Panc1 (cell line): ENCODE measurements at regions not wholly inside any gene's neighbourhood (a gene's known extent, or its start where the extent isn't known, plus 50 kb on each side); places are given as distances from the start of the nearest gene placed in this dataset.

Experiments
- ATAC-seq: fragments of 200-7000 bp; cut with Tn5 transposase; 2 replicates; pipeline ENCODE4 v1.9.1; 2020; ENCODE audit warnings: mild to moderate bottlenecking, moderate library complexity
- BruUV-seq: library from RNA; stranded (reverse); fragments of 400-500 nt; replicated peaks from 2 replicates; lab custom pipeline; 2021; lab: Mats Ljungman, UMichigan
- CTCF ChIA-PET: fragments of 300-600 bp; sonication (Branson Sonifier 250); formaldehyde crosslinking; loops from one replicate; lab custom pipeline; 2022; ENCODE audit warnings: antibody characterized with exemption; lab: Charles Lee
- POLR2A ChIA-PET: fragments of 300-600 bp; sonication (Branson Sonifier 250); formaldehyde crosslinking; loops from one replicate; lab custom pipeline; 2022; ENCODE audit warnings: antibody characterized with exemption; lab: Charles Lee
- DNase-seq: peaks from one replicate; pipeline ENCODE4 v3.0.0-alpha.2; 2010; ENCODE audit warnings: low read depth, low spot score
- H3K27ac ChIP-seq: 2 replicates; pipeline ENCODE4 v1.5.1; 2011; ENCODE audit warnings: mild to moderate bottlenecking, low read length, inconsistent platforms
- H3K27me3 ChIP-seq: fragments of 200-500 bp; sonication (Bioruptor generic); 2 replicates; pipeline ENCODE4 v1.6.0; 2014; ENCODE audit warnings: low read length, inconsistent platforms; ENCODE audit not compliant: control insufficient read depth, insufficient read depth
- H3K36me3 ChIP-seq: fragments of 200-500 bp; sonication (Bioruptor generic); 2 replicates; pipeline ENCODE4 v1.5.1; 2014; ENCODE audit warnings: inconsistent platforms, mild to moderate bottlenecking, low read length, moderate library complexity; ENCODE audit not compliant: control insufficient read depth, insufficient read depth
- H3K4me1 ChIP-seq: 2 replicates; pipeline ENCODE4 v1.5.1; 2011; ENCODE audit warnings: inconsistent platforms, mild to moderate bottlenecking, low read length, moderate library complexity; ENCODE audit not compliant: control insufficient read depth, insufficient read depth
- H3K4me3 ChIP-seq, 2 experiments: 2 replicates each; pipeline ENCODE4 v1.5.1; 2011 to 2012; ENCODE audit warnings: low read depth in 2 of 2, low read length in 2 of 2, mild to moderate bottlenecking in 2 of 2, inconsistent platforms in 1 of 2, moderate library complexity in 1 of 2
- H3K9me3 ChIP-seq: fragments of 200-500 bp; sonication (Bioruptor generic); 2 replicates; pipeline ENCODE4 v1.5.1; 2014; ENCODE audit warnings: low read depth, mild to moderate bottlenecking, inconsistent platforms, low read length, moderate library complexity; ENCODE audit not compliant: control insufficient read depth, insufficient read depth
- CTCF ChIP-seq: fragments of 450-650 bp; IDR thresholded peaks from 2 replicates; pipeline ENCODE4 v1.5.1; 2017; ENCODE audit warnings: mild to moderate bottlenecking
- POLR2AphosphoS5 ChIP-seq: IDR thresholded peaks from 2 replicates; pipeline ENCODE4 v1.6.1; 2012; ENCODE audit warnings: mild to moderate bottlenecking, low read depth, low read length, moderate library complexity
- SIN3A ChIP-seq: IDR thresholded peaks from 2 replicates; pipeline ENCODE4 v1.6.1; 2012; ENCODE audit warnings: low read depth, mild to moderate bottlenecking, low read length, moderate library complexity, borderline replicate concordance; ENCODE audit not compliant: insufficient read depth
- TCF7L2 ChIP-seq: IDR thresholded peaks from 2 replicates; pipeline ENCODE4 v1.6.1; 2011; ENCODE audit warnings: mild to moderate bottlenecking, low read depth, low read length, inconsistent platforms
- in situ Hi-C: cut with HindIII; loops from 2 replicates; pipeline ENCODE4 v1.10.0; 2016; ENCODE audit warnings: low sequenced_read_pairs, low pct_unique_long_range_greater_than_20kb
- intact Hi-C: fragments of 100-400 bp; cut with micrococcal nuclease; formaldehyde crosslinking; loops from one replicate; pipeline ENCODE4 v1.10.0; 2022; ENCODE audit not compliant: unreplicated experiment
- TF ChIP-seq, protein P1 (sequence below), 2 experiments: IDR thresholded peaks; 2 replicates each; pipeline ENCODE4 v1.6.1; 2011 to 2012; ENCODE audit warnings: low read depth in 2 of 2, control low read depth in 1 of 2, low read length in 1 of 2, mild to moderate bottlenecking in 1 of 2, moderate library complexity in 1 of 2; ENCODE audit not compliant: insufficient read depth in 1 of 2

GRCh38 chr2:143974262-143974661 is 545.7 kb downstream of the ZEB2 start:
- no peak overlapping the region for H3K4me3 ChIP-seq
- H3K4me1 ChIP-seq: no peaks in the 10 kb centered on the region
- CTCF ChIA-PET: no interaction called here
- in situ Hi-C loops (no loop called here), intact Hi-C loops (no loop called here)
- no TSS peak for BruUV-seq
- POLR2A ChIA-PET: no interaction called here
- DNase-seq (no peak), ATAC-seq (no peak)
- H3K27me3 ChIP-seq: no peaks in the 10 kb centered on the region
- no peaks in the 10 kb centered on the region for H3K9me3 ChIP-seq
- no peaks in the 10 kb centered on the region for H3K36me3 ChIP-seq
- no peak overlapping the region for H3K27ac ChIP-seq
- TF ChIP-seq SIN3A (no peak), POLR2AphosphoS5 (no peak), TCF7L2 (no peak), CTCF (no peak)
- TF ChIP-seq, protein P1, sequence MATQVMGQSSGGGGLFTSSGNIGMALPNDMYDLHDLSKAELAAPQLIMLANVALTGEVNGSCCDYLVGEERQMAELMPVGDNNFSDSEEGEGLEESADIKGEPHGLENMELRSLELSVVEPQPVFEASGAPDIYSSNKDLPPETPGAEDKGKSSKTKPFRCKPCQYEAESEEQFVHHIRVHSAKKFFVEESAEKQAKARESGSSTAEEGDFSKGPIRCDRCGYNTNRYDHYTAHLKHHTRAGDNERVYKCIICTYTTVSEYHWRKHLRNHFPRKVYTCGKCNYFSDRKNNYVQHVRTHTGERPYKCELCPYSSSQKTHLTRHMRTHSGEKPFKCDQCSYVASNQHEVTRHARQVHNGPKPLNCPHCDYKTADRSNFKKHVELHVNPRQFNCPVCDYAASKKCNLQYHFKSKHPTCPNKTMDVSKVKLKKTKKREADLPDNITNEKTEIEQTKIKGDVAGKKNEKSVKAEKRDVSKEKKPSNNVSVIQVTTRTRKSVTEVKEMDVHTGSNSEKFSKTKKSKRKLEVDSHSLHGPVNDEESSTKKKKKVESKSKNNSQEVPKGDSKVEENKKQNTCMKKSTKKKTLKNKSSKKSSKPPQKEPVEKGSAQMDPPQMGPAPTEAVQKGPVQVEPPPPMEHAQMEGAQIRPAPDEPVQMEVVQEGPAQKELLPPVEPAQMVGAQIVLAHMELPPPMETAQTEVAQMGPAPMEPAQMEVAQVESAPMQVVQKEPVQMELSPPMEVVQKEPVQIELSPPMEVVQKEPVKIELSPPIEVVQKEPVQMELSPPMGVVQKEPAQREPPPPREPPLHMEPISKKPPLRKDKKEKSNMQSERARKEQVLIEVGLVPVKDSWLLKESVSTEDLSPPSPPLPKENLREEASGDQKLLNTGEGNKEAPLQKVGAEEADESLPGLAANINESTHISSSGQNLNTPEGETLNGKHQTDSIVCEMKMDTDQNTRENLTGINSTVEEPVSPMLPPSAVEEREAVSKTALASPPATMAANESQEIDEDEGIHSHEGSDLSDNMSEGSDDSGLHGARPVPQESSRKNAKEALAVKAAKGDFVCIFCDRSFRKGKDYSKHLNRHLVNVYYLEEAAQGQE (IDR thresholded peaks at IDR 0.05; ENCODE audit: insufficient read depth in 1 of 2, low read depth in 2 of 2, low read length in 1 of 2): no peak

DNA sequence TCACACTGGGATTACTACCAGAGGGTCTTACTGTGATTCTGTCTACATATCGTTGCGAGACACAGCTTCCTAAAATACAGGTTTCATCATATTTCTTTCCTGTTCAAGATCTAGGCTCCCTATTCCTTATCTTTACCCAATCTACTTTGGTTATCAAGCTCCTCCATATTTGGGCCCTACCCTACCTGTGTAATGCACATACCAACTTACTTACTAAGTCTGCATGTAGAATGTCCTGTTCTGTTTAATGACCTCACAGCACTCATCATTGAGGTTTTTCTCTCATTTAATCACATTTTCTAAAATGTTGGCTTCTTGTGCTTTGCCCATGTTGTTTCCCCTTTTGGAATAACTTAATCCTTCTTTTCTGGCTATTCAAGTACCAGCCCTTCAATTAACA is 551.1 kb downstream of the ZEB2 start:
- POLR2A ChIA-PET: no interaction called here
- Histone ChIP-seq H3K9me3 (no peaks in the 10 kb centered on the region), H3K27ac (no peak overlapping the region), H3K4me3 (no peak overlapping the region), H3K36me3 (no peaks in the 10 kb centered on the region), H3K27me3 (no peaks in the 10 kb centered on the region), H3K4me1 (no peaks in the 10 kb centered on the region)
- in situ Hi-C loops (no loop called here), intact Hi-C loops (no loop called here)
- CTCF ChIA-PET: no interaction called here
- TF ChIP-seq POLR2AphosphoS5 (no peak), TCF7L2 (no peak), SIN3A (no peak), CTCF (no peak)
- TF ChIP-seq, protein P1 (IDR thresholded peaks at IDR 0.05; ENCODE audit: insufficient read depth in 1 of 2, low read depth in 2 of 2, low read length in 1 of 2): no peak
- ATAC-seq: no peak
- no TSS peak for BruUV-seq
- no peak for DNase-seq
